Esophagus muscularis mucosa (tissue), 4 donors: ENCODE measurements at regions not wholly inside any gene's neighbourhood (a gene's known extent, or its start where the extent isn't known, plus 50 kb on each side); places are given as distances from the start of the nearest gene placed in this dataset.

ENCODE experiments used
- DNase-seq: peaks from one replicate; pipeline ENCODE4 v3.0.0-alpha.2; 2017; ENCODE audit errors: extremely low spot score
- H3K27ac ChIP-seq, 4 donors: fragments of 200-600 bp; sonication (generic); replicated peaks in 1 of 4; 1 replicate in 3 of 4; 2 replicates in 1 of 4; pipeline ENCODE4 v1.5.1; 2016 to 2019; ENCODE audit warnings: mild to moderate bottlenecking in 1 of 4
- H3K27me3 ChIP-seq, 4 donors: fragments of 200-600 bp; sonication (generic); one replicate each; pipeline versions ENCODE4 v1.5.1 to v1.6.0; 2016 to 2019
- H3K36me3 ChIP-seq, 4 donors: fragments of 200-600 bp; sonication (generic); one replicate each; pipeline ENCODE4 v1.5.1; 2016 to 2019
- H3K4me1 ChIP-seq, 4 donors: fragments of 200-600 bp; sonication (generic); one replicate each; pipeline ENCODE4 v1.5.1; 2016 to 2019
- H3K4me3 ChIP-seq, 4 donors: fragments of 200-600 bp; sonication (generic); 1 replicate in 2 of 4; 2 replicates in 2 of 4; pipeline ENCODE4 v1.5.1; 2016 to 2019; ENCODE audit warnings: mild to moderate bottlenecking in 4 of 4, moderate library complexity in 1 of 4
- H3K9me3 ChIP-seq, 4 donors: fragments of 200-600 bp; sonication (generic); 1 replicate in 3 of 4; 2 replicates in 1 of 4; pipeline ENCODE4 v1.5.1; 2016 to 2019
- CTCF ChIP-seq, 3 experiments: fragments of 200-600 bp in 2 of 3; fragments of 450-650 bp in 1 of 3; sonication (generic) in 2 of 3; IDR thresholded peaks; one replicate each; pipeline ENCODE4 v1.5.1; 2017 to 2019; ENCODE audit warnings: antibody characterized with exemption in 3 of 3, mild to moderate bottlenecking in 2 of 3, moderate library complexity in 1 of 3
- EP300 ChIP-seq: sonication (generic); formaldehyde crosslinking; IDR thresholded peaks from one replicate; pipeline ENCODE4 v1.6.1; 2017; ENCODE audit warnings: antibody characterized with exemption
- POLR2A ChIP-seq: fragments of 450-650 bp; IDR thresholded peaks from one replicate; pipeline ENCODE4 v1.6.1; 2017; ENCODE audit warnings: antibody characterized with exemption, moderate library complexity, mild to moderate bottlenecking, low read depth
- POLR2AphosphoS5 ChIP-seq, 2 donors: sonication (generic); formaldehyde crosslinking; IDR thresholded peaks; one replicate each; pipeline ENCODE4 v1.6.1; 2017; ENCODE audit warnings: antibody characterized with exemption in 2 of 2
- WGBS: methylation state at CpG from one replicate; pipeline ENCODE4 v1.1.5; 2018; 5-methylcytosine and 5-hydroxymethylcytosine counted together
- intact Hi-C: fragments of 100-400 bp; cut with DNase I; formaldehyde crosslinking; loops from one replicate; pipeline ENCODE4 v1.15.1; 2023

DNA sequence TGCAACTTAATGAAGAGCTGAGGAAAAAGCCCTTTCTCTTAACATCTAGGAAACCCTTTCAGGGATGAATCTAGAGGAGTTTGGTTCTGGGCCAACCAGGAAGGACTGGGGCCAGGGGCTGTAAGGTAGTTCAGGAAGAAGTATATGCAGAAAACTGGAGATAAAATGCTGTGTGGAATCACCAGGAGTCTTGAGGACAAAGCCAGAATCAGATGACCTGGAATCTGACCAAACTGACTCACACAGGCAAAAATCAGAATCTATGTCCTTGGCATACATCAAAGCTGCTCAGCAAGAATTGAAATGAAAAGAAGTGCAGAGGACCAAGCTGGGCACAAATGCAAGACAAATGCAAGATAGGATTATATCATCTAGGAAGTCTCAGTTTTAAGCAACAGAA, 59.4 kb upstream of the ATP2C1 start:
- H3K9me3 ChIP-seq: no peaks in the 10 kb centered on the region
- peaks cover 7 to 13% (median 8%) of the 10 kb centered on the region in 4 donors for H3K4me1 ChIP-seq
- intact Hi-C loops: loop anchor here (10.0 kb wide), 1 partner anchor 70 kb away; no protein-coding TSS in a partner anchor
- TF ChIP-seq EP300: no peak
- TF ChIP-seq POLR2AphosphoS5 (IDR thresholded peaks at IDR 0.05): no peak
- no peak for TF ChIP-seq CTCF (IDR thresholded peaks at IDR 0.05)
- no peak for TF ChIP-seq POLR2A
- DNase-seq: no peak
- no peaks in the 10 kb centered on the region for H3K27me3 ChIP-seq
- no peak overlapping the region for H3K4me3 ChIP-seq
- H3K27ac ChIP-seq: no peak overlapping the region
- no peaks in the 10 kb centered on the region for H3K36me3 ChIP-seq

- Histone ChIP-seq H3K27me3 (no peaks in the 10 kb centered on the region), H3K36me3 (no peaks in the 10 kb centered on the region), H3K4me1 (peaks cover 15 to 22% (median 16%) of the 10 kb centered on the region in 4 donors), H3K4me3 (no peak overlapping the region), H3K9me3 (no peaks in the 10 kb centered on the region), H3K27ac (no peak overlapping the region)
- intact Hi-C loops: loop anchor here (10.0 kb wide), 1 partner anchor 71 kb away; no protein-coding TSS in a partner anchor
- WGBS: 100% methylated on average over 4 of the region's 4 CpGs
- no peak for DNase-seq
- no peak for TF ChIP-seq POLR2AphosphoS5 (IDR thresholded peaks at IDR 0.05)
- TF ChIP-seq CTCF (IDR thresholded peaks at IDR 0.05): no peak
- TF ChIP-seq POLR2A: no peak
- no peak for TF ChIP-seq EP300
Measured at GRCh38 chr3:130835483-130835882, 58.4 kb upstream of the ATP2C1 start.

- 57% methylated on average over 2 of the region's 2 CpGs for WGBS
- intact Hi-C loops: loop anchor here (10.0 kb wide), 1 partner anchor 74 kb away; no protein-coding TSS in a partner anchor
Measured at GRCh38 chr3:130838898-130839600, 54.8 kb upstream of the ATP2C1 start.

GRCh38 chr3:130839813-130840212, 54.1 kb upstream of the ATP2C1 start:
- Histone ChIP-seq H3K4me1 (peaks cover 20 to 29% (median 25%) of the 10 kb centered on the region in 4 donors), H3K9me3 (no peaks in the 10 kb centered on the region), H3K27ac (peak overlapping the region in 3 of 4 donors; percentile 17 to 34 (median 25)), H3K4me3 (no peak overlapping the region), H3K36me3 (no peaks in the 10 kb centered on the region), H3K27me3 (no peaks in the 10 kb centered on the region)
- intact Hi-C loops: loop anchor here (10.0 kb wide), 1 partner anchor 75 kb away; no protein-coding TSS in a partner anchor
- no peak for DNase-seq
- 39% methylated on average over 4 of the region's 4 CpGs for WGBS
- no peak for TF ChIP-seq POLR2AphosphoS5 (IDR thresholded peaks at IDR 0.05)
- TF ChIP-seq CTCF (IDR thresholded peaks at IDR 0.05): no peak
- no peak for TF ChIP-seq POLR2A
- no peak for TF ChIP-seq EP300

More at GRCh38 chr3:130838898-130839600, 54.8 kb upstream of the ATP2C1 start:
- no peaks in the 10 kb centered on the region for H3K9me3 ChIP-seq
- no peak overlapping the region for H3K4me3 ChIP-seq
- no peaks in the 10 kb centered on the region for H3K27me3 ChIP-seq
- peaks cover 22 to 26% (median 25%) of the 10 kb centered on the region in 4 donors for H3K4me1 ChIP-seq
- no peaks in the 10 kb centered on the region for H3K36me3 ChIP-seq
- DNase-seq: no peak
- TF ChIP-seq EP300 (no peak), CTCF (IDR thresholded peaks at IDR 0.05) (no peak), POLR2AphosphoS5 (IDR thresholded peaks at IDR 0.05) (no peak), POLR2A (no peak)
- H3K27ac ChIP-seq: peak overlapping the region; percentile 17 to 42 (median 30)
